ENCODE measurements at regions not wholly inside any gene's neighbourhood (a gene's known extent, or its start where the extent isn't known, plus 50 kb on each side); places are given as distances from the start of the nearest gene placed in this dataset.
"Not testable (repeated sequence)": the region's sequence is repeated elsewhere in the genome, so short reads cannot be mapped to it uniquely, and the experiment has no call there.

DNA sequence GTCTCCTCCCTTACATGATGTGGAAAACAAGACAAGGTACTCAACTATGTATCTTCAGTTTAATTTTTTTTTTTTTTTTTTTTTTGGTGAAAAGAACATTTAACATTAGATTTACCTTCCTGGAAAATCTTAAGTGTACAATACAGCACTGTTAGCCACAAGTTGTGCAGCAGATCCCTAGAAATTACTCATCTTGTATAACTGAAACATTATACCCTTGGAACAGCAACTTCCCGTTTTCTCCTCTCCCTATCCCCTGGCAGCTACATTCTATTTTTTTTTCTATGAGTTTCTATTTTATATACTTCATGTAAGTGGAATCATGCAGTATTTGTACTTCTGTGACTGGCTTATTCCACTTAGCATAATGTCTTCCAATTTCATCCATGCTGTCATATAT is 421.9 kb upstream of the FTMT start:
- intact Hi-C loops (cut with DNase I; ENCODE audit: low total_unique reads), result no loop called here
- no peak for DNase-seq (ENCODE audit: low spot score in 2 of 2)
- Histone ChIP-seq H3K27ac (no peak overlapping the region), H3K9me3 (no peaks in the 10 kb centered on the region), H3K27me3 (no peaks in the 10 kb centered on the region), H3K4me3 (no peak overlapping the region), H3K4me1 (no peaks in the 10 kb centered on the region), H3K36me3 (no peaks in the 10 kb centered on the region)
- TF ChIP-seq POLR2A (IDR thresholded peaks at IDR 0.05) (no peak), POLR2AphosphoS5 (IDR thresholded peaks at IDR 0.05) (no peak)
- TF ChIP-seq, protein P1, sequence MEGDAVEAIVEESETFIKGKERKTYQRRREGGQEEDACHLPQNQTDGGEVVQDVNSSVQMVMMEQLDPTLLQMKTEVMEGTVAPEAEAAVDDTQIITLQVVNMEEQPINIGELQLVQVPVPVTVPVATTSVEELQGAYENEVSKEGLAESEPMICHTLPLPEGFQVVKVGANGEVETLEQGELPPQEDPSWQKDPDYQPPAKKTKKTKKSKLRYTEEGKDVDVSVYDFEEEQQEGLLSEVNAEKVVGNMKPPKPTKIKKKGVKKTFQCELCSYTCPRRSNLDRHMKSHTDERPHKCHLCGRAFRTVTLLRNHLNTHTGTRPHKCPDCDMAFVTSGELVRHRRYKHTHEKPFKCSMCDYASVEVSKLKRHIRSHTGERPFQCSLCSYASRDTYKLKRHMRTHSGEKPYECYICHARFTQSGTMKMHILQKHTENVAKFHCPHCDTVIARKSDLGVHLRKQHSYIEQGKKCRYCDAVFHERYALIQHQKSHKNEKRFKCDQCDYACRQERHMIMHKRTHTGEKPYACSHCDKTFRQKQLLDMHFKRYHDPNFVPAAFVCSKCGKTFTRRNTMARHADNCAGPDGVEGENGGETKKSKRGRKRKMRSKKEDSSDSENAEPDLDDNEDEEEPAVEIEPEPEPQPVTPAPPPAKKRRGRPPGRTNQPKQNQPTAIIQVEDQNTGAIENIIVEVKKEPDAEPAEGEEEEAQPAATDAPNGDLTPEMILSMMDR (IDR thresholded peaks at IDR 0.05), result no peak

DNA sequence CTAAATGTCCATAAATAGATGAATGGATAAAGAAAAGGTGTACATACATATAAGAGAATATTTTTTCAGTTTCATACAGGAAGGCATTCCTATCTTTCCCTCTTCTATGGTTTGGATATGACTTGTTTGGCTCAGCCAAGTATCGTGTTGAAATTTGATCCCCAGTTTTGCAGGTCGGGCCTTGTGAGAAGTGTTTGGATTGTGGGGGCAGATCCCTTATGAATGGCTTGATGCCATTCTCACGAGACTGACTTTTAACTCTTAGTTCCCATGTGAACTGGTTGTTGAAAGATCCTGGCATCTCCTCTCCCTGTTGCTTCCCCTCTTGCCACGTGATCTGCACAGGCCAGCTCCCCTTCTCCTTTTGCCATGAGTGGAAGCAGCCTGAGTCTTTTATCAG is 421.1 kb upstream of the FTMT start:
- TF ChIP-seq POLR2AphosphoS5 (IDR thresholded peaks at IDR 0.05), result no peak
- TF ChIP-seq, protein P1 (IDR thresholded peaks at IDR 0.05), result no peak
- TF ChIP-seq POLR2A (IDR thresholded peaks at IDR 0.05), result no peak

DNA sequence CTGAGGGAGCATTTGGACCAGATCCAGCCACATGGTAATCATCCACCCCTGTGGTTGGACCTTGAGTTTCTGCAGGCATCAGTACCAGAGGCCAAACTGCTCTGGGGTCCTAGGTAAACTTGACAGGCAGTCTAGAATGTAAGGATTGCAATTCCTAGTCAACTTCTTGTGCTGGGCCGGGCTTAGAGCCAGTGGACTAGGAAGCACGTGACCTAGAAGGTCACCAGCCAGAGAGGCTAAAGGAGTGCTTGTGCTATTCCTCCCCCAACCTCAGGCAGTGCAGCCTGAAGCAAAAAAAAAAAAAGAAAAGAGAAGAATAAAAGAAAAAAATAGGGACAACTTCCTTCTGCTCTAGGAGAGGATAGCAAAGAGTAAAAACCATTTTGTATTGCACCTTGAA is 406.2 kb upstream of the FTMT start:
- DNase-seq (ENCODE audit: low spot score in 2 of 2), result no peak
- TF ChIP-seq POLR2AphosphoS5 (IDR thresholded peaks at IDR 0.05) (no peak), POLR2A (IDR thresholded peaks at IDR 0.05) (no peak)
- TF ChIP-seq, protein P1 (IDR thresholded peaks at IDR 0.05), result no peak
- Histone ChIP-seq H3K4me1 (no peaks in the 10 kb centered on the region), H3K27me3 (no peaks in the 10 kb centered on the region), H3K27ac (no peak overlapping the region), H3K9me3 (peaks cover 0 to 11% of the 10 kb centered on the region in 2 donors), H3K36me3 (no peaks in the 10 kb centered on the region), H3K4me3 (no peak overlapping the region)
- intact Hi-C loops (cut with DNase I; ENCODE audit: low total_unique reads), result no loop called here

More for the DNA sequence above, 421.1 kb upstream of the FTMT start:
- H3K36me3 ChIP-seq, result no peaks in the 10 kb centered on the region
- intact Hi-C loops (cut with DNase I; ENCODE audit: low total_unique reads), result no loop called here
- no peaks in the 10 kb centered on the region for H3K27me3 ChIP-seq
- DNase-seq (ENCODE audit: low spot score in 2 of 2), result no peak
- H3K9me3 ChIP-seq, result no peaks in the 10 kb centered on the region
- H3K27ac ChIP-seq, result no peak overlapping the region
- H3K4me1 ChIP-seq, result no peaks in the 10 kb centered on the region
- no peak overlapping the region for H3K4me3 ChIP-seq

DNA sequence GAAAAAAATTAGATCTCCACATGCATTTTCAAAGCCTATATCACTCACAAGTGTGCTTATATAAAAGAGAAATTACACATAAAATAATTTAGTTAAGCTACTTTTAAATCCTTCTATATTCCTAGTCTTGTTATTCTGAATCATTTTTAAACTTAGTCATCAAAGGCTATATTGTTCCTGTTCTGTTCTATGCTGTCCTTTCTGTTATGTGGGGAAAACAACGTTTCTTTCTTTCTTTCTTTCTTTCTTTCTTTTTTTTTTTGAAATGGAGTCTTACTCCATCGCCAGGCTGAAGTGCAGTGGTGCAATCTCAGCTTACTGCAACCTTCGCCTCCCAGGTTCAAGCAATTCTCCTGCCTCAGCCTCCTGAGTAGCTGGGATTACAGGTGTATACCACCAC is 389.2 kb upstream of the FTMT start:
- H3K4me1 ChIP-seq, result no peaks in the 10 kb centered on the region
- H3K9me3 ChIP-seq, result no peaks in the 10 kb centered on the region
- no peak overlapping the region for H3K4me3 ChIP-seq
- H3K36me3 ChIP-seq, result no peaks in the 10 kb centered on the region
- DNase-seq (ENCODE audit: low spot score in 2 of 2), result no peak
- H3K27ac ChIP-seq, result no peak overlapping the region
- TF ChIP-seq POLR2A (IDR thresholded peaks at IDR 0.05) (no peak), POLR2AphosphoS5 (IDR thresholded peaks at IDR 0.05) (no peak)
- TF ChIP-seq, protein P1 (IDR thresholded peaks at IDR 0.05), result no peak
- intact Hi-C loops (cut with DNase I; ENCODE audit: low total_unique reads), result no loop called here
- no peaks in the 10 kb centered on the region for H3K27me3 ChIP-seq

DNA sequence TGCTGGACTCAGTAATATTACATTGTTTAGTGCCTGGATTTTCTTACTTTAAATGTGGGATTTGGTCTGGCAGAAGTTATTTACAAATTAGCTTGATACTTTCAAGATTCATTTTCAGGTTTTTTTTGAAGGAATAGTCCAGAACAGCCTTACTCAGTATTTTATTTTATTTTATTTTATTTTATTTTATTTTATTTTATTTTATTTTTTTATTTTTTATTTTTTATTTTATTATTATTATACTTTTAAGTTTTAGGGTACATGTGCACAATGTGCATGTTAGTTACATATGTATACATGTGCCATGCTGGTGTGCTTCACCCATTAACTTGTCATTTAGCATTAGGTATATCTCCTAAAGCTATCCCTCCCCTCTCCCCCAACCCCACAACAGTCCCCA is 380.5 kb upstream of the FTMT start:
- H3K4me3 ChIP-seq; DNase-seq (ENCODE audit: low spot score in 2 of 2); H3K4me1 ChIP-seq; H3K36me3 ChIP-seq; H3K9me3 ChIP-seq; H3K27ac ChIP-seq; intact Hi-C loops (cut with DNase I; ENCODE audit: low total_unique reads); H3K27me3 ChIP-seq: not testable (repeated sequence)

DNA sequence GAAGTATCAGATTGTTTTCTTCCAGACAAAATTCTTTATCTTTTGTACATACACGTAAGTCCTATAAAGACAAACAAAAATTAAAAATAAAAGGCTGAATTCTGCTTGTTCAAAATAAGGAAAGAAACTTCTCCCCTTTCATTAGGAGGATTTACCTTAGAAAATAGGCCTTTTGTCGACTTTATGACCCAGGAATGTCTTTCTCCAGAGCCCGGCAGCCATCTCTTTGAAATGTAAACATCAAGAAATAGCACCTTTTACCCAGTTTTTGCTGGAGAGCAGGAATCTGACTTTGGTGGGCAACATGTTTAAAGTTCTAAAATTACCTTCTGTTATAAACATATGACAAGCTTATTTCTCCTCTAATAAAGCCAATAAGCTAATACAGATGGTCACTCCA is 373.0 kb upstream of the FTMT start:
- TF ChIP-seq POLR2A (IDR thresholded peaks at IDR 0.05) (no peak), POLR2AphosphoS5 (IDR thresholded peaks at IDR 0.05) (no peak)
- Histone ChIP-seq H3K27ac (no peak overlapping the region), H3K4me3 (no peak overlapping the region), H3K27me3 (no peaks in the 10 kb centered on the region), H3K4me1 (no peaks in the 10 kb centered on the region), H3K9me3 (no peaks in the 10 kb centered on the region), H3K36me3 (no peaks in the 10 kb centered on the region)
- no peak for DNase-seq (ENCODE audit: low spot score in 2 of 2)
- intact Hi-C loops (cut with DNase I; ENCODE audit: low total_unique reads), result no loop called here
